ENCODE measurements at regions not wholly inside any gene's neighbourhood (a gene's known extent, or its start where the extent isn't known, plus 50 kb on each side); places are given as distances from the start of the nearest gene placed in this dataset.
A peak's percentile ranks its signal among the peaks of the same experiment; 100 is the strongest.

GRCh38 chr14:34324363-34324795, 137.7 kb downstream of the SPTSSA start:
- TF ChIP-seq, protein P1, sequence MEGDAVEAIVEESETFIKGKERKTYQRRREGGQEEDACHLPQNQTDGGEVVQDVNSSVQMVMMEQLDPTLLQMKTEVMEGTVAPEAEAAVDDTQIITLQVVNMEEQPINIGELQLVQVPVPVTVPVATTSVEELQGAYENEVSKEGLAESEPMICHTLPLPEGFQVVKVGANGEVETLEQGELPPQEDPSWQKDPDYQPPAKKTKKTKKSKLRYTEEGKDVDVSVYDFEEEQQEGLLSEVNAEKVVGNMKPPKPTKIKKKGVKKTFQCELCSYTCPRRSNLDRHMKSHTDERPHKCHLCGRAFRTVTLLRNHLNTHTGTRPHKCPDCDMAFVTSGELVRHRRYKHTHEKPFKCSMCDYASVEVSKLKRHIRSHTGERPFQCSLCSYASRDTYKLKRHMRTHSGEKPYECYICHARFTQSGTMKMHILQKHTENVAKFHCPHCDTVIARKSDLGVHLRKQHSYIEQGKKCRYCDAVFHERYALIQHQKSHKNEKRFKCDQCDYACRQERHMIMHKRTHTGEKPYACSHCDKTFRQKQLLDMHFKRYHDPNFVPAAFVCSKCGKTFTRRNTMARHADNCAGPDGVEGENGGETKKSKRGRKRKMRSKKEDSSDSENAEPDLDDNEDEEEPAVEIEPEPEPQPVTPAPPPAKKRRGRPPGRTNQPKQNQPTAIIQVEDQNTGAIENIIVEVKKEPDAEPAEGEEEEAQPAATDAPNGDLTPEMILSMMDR (IDR thresholded peaks at IDR 0.05) = peak; percentile 59 to 79 (median 68)
- TF ChIP-seq POLR2A (IDR thresholded peaks at IDR 0.05) = no peak

Data from heart left ventricle (tissue), 13 donors.